ENCODE measurements at regions not wholly inside any gene's neighbourhood (a gene's known extent, or its start where the extent isn't known, plus 50 kb on each side); places are given as distances from the start of the nearest gene placed in this dataset.
"Not testable (repeated sequence)": the region's sequence is repeated elsewhere in the genome, so short reads cannot be mapped to it uniquely, and the experiment has no call there.

- Mint-ChIP-seq H3K9me3 (peaks cover 11% of the 10 kb centered on the region), H3K36me3 (no peaks in the 10 kb centered on the region), H3K27ac (no peak overlapping the region), H3K4me3 (no peak overlapping the region), H3K4me1 (ENCODE audit: low read depth) (no peaks in the 10 kb centered on the region), H3K27me3 (no peaks in the 10 kb centered on the region)
- no peak for DNase-seq
- ChIA-PET CTCF (no interaction called here), POLR2A (no interaction called here)
- intact Hi-C loops (cut with micrococcal nuclease): no loop called here
Measured at GRCh38 chr5:104932431-104932830, 1369.8 kb upstream of the NUDT12 start.

GRCh38 chr5:104928906-104929520, 1366.4 kb upstream of the NUDT12 start:
- Mint-ChIP-seq H3K27me3 (no peaks in the 10 kb centered on the region), H3K9me3 (peaks cover 17% of the 10 kb centered on the region), H3K4me3 (no peak overlapping the region), H3K27ac (no peak overlapping the region), H3K36me3 (no peaks in the 10 kb centered on the region), H3K4me1 (ENCODE audit: low read depth) (no peaks in the 10 kb centered on the region)
- intact Hi-C loops (cut with micrococcal nuclease): no loop called here
- no peak for DNase-seq
- POLR2A ChIA-PET: no interaction called here
- CTCF ChIA-PET: no interaction called here

DNA sequence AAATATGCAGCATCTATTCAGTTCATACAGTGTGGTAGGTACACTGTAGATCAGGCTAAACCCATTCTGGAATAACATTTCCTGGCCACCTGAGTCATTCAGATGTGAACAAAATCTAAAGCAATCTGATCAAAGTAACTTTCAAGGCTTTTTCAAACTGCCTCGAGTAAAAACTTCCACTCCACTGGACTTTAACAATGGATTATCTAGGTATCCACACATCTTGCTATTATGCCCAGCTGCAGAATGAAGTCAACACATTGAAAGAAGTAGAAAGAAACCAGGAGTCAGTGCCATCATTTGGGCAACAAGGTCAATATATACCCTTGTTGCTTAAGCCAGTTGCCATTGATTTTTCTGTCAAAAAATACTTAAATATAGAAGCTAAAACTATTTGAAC, 1352.6 kb upstream of the NUDT12 start:
- POLR2A ChIA-PET: no interaction called here
- intact Hi-C loops (cut with micrococcal nuclease): no loop called here
- CTCF ChIA-PET: no interaction called here
- H3K9me3 Mint-ChIP-seq: peaks cover 4% of the 10 kb centered on the region
- no peaks in the 10 kb centered on the region for H3K4me1 Mint-ChIP-seq (ENCODE audit: low read depth)
- no peaks in the 10 kb centered on the region for H3K36me3 Mint-ChIP-seq
- H3K27ac Mint-ChIP-seq: no peak overlapping the region
- H3K4me3 Mint-ChIP-seq: no peak overlapping the region
- no peak for DNase-seq
- no peaks in the 10 kb centered on the region for H3K27me3 Mint-ChIP-seq

GRCh38 chr5:104914536-104915070, 1352.0 kb upstream of the NUDT12 start:
- Mint-ChIP-seq H3K36me3 (no peaks in the 10 kb centered on the region), H3K4me3 (no peak overlapping the region), H3K27ac (no peak overlapping the region), H3K4me1 (ENCODE audit: low read depth) (no peaks in the 10 kb centered on the region), H3K9me3 (peaks cover 3% of the 10 kb centered on the region), H3K27me3 (no peaks in the 10 kb centered on the region)
- intact Hi-C loops (cut with micrococcal nuclease): no loop called here
- POLR2A ChIA-PET: no interaction called here
- DNase-seq: no peak
- CTCF ChIA-PET: no interaction called here

- intact Hi-C loops (cut with micrococcal nuclease): no loop called here
- Mint-ChIP-seq H3K27me3 (no peaks in the 10 kb centered on the region), H3K36me3 (no peaks in the 10 kb centered on the region), H3K9me3 (peaks cover 3% of the 10 kb centered on the region), H3K4me1 (ENCODE audit: low read depth) (no peaks in the 10 kb centered on the region), H3K27ac (no peak overlapping the region), H3K4me3 (no peak overlapping the region)
- POLR2A ChIA-PET: no interaction called here
- no peak for DNase-seq
- CTCF ChIA-PET: no interaction called here
Measured at GRCh38 chr5:104913841-104914281, 1351.3 kb upstream of the NUDT12 start.

- intact Hi-C loops (cut with micrococcal nuclease): no loop called here
- H3K36me3 Mint-ChIP-seq: no peaks in the 10 kb centered on the region
- no peak overlapping the region for H3K4me3 Mint-ChIP-seq
- no peak overlapping the region for H3K27ac Mint-ChIP-seq
- no peaks in the 10 kb centered on the region for H3K4me1 Mint-ChIP-seq (ENCODE audit: low read depth)
- CTCF ChIA-PET: no interaction called here
- POLR2A ChIA-PET: no interaction called here
- peaks cover 3% of the 10 kb centered on the region for H3K9me3 Mint-ChIP-seq
- no peaks in the 10 kb centered on the region for H3K27me3 Mint-ChIP-seq
- no peak for DNase-seq
Measured at GRCh38 chr5:104909803-104910202, 1347.2 kb upstream of the NUDT12 start.

GRCh38 chr5:104904561-104904960, 1342.0 kb upstream of the NUDT12 start:
- CTCF ChIA-PET: no interaction called here
- DNase-seq: no peak
- no peak overlapping the region for H3K4me3 Mint-ChIP-seq
- H3K4me1 Mint-ChIP-seq (ENCODE audit: low read depth): no peaks in the 10 kb centered on the region
- no peaks in the 10 kb centered on the region for H3K36me3 Mint-ChIP-seq
- POLR2A ChIA-PET: no interaction called here
- no peak overlapping the region for H3K27ac Mint-ChIP-seq
- intact Hi-C loops (cut with micrococcal nuclease): no loop called here
- H3K9me3 Mint-ChIP-seq: peaks cover 11% of the 10 kb centered on the region
- no peaks in the 10 kb centered on the region for H3K27me3 Mint-ChIP-seq

DNA sequence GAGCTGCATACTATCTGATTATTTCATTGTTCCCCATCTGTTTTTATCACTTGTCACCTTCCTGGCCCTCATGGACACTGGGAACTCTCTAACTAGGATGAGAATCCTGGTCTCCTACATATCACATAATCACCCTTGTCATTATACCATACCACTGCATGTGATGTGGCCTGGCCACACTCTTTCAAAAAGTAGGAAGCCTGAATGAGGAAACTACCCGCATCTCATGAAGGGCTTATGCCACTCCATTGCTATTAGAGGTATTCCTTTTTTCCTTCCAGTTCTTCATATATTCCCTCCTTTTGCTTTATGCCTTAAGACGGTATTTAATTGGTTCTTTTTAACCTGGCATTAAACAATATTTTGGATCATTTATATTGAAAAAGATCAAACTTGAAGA, 1341.4 kb upstream of the NUDT12 start:
- H3K4me1 Mint-ChIP-seq (ENCODE audit: low read depth): no peaks in the 10 kb centered on the region
- intact Hi-C loops (cut with micrococcal nuclease): no loop called here
- no peaks in the 10 kb centered on the region for H3K36me3 Mint-ChIP-seq
- POLR2A ChIA-PET: no interaction called here
- H3K27ac Mint-ChIP-seq: no peak overlapping the region
- peaks cover 11% of the 10 kb centered on the region for H3K9me3 Mint-ChIP-seq
- no peak for DNase-seq
- no peak overlapping the region for H3K4me3 Mint-ChIP-seq
- H3K27me3 Mint-ChIP-seq: no peaks in the 10 kb centered on the region
- CTCF ChIA-PET: no interaction called here

DNA sequence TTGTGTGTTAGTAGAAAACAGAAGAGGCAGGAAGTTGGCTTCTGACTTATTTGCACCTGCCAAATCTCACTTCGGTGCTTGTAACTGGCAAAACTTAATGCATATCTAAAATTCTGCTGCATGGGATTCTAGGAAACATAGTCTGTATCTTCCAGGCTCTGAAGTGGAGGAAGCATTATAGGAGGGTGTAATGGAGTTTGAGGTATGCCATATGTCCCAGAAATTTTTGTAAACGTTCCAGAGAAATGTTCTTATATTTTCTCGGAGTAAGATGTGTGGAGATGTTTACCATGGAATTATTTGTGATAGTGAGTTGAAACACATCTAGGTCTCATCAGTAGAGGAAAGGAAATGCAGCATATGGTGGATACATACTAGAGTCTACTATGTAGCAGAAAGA, 1329.0 kb upstream of the NUDT12 start:
- H3K36me3 Mint-ChIP-seq: no peaks in the 10 kb centered on the region
- H3K4me1 Mint-ChIP-seq (ENCODE audit: low read depth): no peaks in the 10 kb centered on the region
- H3K27me3 Mint-ChIP-seq: no peaks in the 10 kb centered on the region
- intact Hi-C loops (cut with micrococcal nuclease): no loop called here
- ChIA-PET CTCF (no interaction called here), POLR2A (no interaction called here)
- H3K4me3 Mint-ChIP-seq: no peak overlapping the region
- no peak for DNase-seq
- no peak overlapping the region for H3K27ac Mint-ChIP-seq
- H3K9me3 Mint-ChIP-seq: peaks cover 2% of the 10 kb centered on the region

DNA sequence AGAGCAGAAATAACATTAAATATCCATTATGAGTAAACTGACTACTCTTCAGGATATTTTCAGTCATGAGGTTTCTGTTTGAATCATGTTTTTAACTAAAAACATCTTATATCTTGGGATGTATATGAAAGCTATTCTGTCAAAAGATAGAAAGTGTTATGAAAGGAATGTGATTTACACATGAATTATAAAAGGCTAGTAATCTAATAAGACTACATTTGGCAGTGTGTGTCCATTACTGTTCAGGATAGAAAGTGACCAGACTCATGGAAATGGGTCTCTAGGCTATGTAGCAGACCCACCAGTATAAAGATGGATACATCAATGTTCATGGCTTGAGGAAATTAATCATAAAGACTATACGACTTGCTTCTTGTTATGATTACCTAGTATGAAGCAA, 1328.2 kb upstream of the NUDT12 start:
- CTCF ChIA-PET: no interaction called here

DNA sequence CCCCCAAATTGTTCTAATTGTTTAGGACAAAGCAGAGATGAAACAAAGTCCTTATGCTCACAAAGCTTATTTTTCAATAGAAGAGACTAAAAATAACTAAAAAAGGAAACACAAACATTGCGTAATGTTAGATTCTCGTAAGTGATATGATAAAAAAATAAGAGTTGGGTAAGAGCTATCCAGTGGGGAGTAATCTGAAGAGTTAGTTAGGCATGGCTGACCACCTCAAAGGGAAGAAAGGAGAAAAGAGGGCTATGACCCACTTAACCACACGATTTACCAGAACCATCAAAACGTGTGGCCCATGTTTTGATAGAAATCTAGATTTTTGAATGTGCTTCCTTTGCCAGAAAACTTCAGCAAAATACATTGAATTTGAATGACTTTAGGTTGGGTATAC, 1296.8 kb upstream of the NUDT12 start:
- no peak for DNase-seq
- no peaks in the 10 kb centered on the region for H3K4me1 Mint-ChIP-seq (ENCODE audit: low read depth)
- peaks cover 18% of the 10 kb centered on the region for H3K9me3 Mint-ChIP-seq
- H3K4me3 Mint-ChIP-seq: no peak overlapping the region
- POLR2A ChIA-PET: no interaction called here
- H3K36me3 Mint-ChIP-seq: no peaks in the 10 kb centered on the region
- intact Hi-C loops (cut with micrococcal nuclease): no loop called here
- H3K27me3 Mint-ChIP-seq: no peaks in the 10 kb centered on the region
- H3K27ac Mint-ChIP-seq: no peak overlapping the region
- CTCF ChIA-PET: no interaction called here

More for the DNA sequence above, 1328.2 kb upstream of the NUDT12 start:
- Mint-ChIP-seq H3K27ac (no peak overlapping the region), H3K9me3 (no peaks in the 10 kb centered on the region), H3K4me3 (no peak overlapping the region), H3K4me1 (ENCODE audit: low read depth) (no peaks in the 10 kb centered on the region), H3K27me3 (no peaks in the 10 kb centered on the region), H3K36me3 (no peaks in the 10 kb centered on the region)
- POLR2A ChIA-PET: no interaction called here
- intact Hi-C loops (cut with micrococcal nuclease): no loop called here
- DNase-seq: no peak

DNA sequence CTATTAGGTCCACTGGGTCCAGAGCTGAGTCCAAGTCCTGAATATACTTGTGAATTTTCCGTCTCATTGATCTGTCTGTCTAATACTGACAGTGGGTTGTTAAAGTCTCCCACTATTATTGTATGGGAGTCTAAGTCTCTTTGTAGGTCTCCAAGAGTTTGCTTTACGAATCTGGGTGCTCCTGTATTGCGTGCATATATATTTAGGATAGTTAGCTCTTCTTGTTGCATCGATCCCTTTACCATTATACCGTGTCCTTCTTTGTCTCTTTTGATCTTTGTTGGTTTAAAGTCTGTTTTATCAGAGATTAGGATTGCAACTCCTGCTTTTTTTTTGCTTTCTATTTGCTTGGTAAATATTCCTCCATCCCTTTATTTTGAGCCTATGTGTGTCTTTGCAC, 1289.5 kb upstream of the NUDT12 start:
- not testable (repeated sequence) for H3K36me3 Mint-ChIP-seq

DNA sequence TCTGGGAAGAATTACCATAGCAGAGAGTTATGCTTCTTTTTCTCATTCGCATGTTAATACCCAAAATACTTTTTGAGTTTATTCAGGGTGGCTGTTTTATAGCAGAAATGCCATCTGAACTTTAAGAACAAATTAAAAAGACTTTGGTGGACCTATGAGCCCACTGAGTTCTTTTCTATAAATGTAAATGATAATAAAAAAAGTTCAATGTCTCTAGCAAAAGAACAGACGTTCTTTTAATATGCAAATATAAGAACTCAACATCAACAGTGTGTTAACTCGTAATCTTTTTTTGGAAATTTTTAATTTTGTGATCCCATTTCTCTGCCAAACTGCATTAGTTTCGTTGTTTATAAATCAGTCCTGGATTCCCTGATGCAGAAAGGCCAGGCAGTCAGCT, 1283.0 kb upstream of the NUDT12 start:
- DNase-seq: no peak
- ChIA-PET POLR2A (no interaction called here), CTCF (no interaction called here)
- Mint-ChIP-seq H3K9me3 (peaks cover 26% of the 10 kb centered on the region), H3K36me3 (no peaks in the 10 kb centered on the region), H3K27me3 (no peaks in the 10 kb centered on the region), H3K27ac (no peak overlapping the region), H3K4me3 (no peak overlapping the region), H3K4me1 (ENCODE audit: low read depth) (no peaks in the 10 kb centered on the region)
- intact Hi-C loops (cut with micrococcal nuclease): no loop called here

More for the DNA sequence above, 1289.5 kb upstream of the NUDT12 start:
- CTCF ChIA-PET; H3K4me3 Mint-ChIP-seq; H3K4me1 Mint-ChIP-seq (ENCODE audit: low read depth); H3K27ac Mint-ChIP-seq; DNase-seq; POLR2A ChIA-PET; intact Hi-C loops (cut with micrococcal nuclease); H3K27me3 Mint-ChIP-seq: not testable (repeated sequence)
- H3K9me3 Mint-ChIP-seq: peaks cover 47% of the 10 kb centered on the region

Data from activated CD4-positive, alpha-beta memory T cell treated with anti-CD3 and anti-CD28 coated beads for 36 hours (primary cell).